ENCODE measurements at regions not wholly inside any gene's neighbourhood (a gene's known extent, or its start where the extent isn't known, plus 50 kb on each side); places are given as distances from the start of the nearest gene placed in this dataset.

- TF ChIP-seq ASH2L (IDR thresholded peaks at IDR 0.05; ENCODE audit: borderline replicate concordance, low read depth) (no peak), RFX5 (IDR thresholded peaks at IDR 0.05; ENCODE audit: low read depth, low read length) (no peak), CTCF (IDR thresholded peaks at IDR 0.05 in 2 of 3, conservative IDR thresholded peaks at IDR 0.05 in 1 of 3; ENCODE audit: control insufficient read depth in 2 of 3, extremely low read depth in 1 of 3, insufficient read depth in 1 of 3, low read depth in 3 of 3, low read length in 3 of 3) (no peak), GABPA (IDR thresholded peaks at IDR 0.05; ENCODE audit: low read depth) (no peak), BCLAF1 (IDR thresholded peaks at IDR 0.05) (no peak), POLR2AphosphoS5 (IDR thresholded peaks at IDR 0.05; ENCODE audit: low read length) (no peak), ZNF384 (IDR thresholded peaks at IDR 0.05; ENCODE audit: borderline replicate concordance, low read depth, low read length) (no peak), YY1 (IDR thresholded peaks at IDR 0.05; ENCODE audit: low read depth, low read length) (no peak), USF1 (IDR thresholded peaks at IDR 0.05; ENCODE audit: borderline replicate concordance, extremely low read length, insufficient read depth, low read depth, low read length) (no peak), RAD21 (IDR thresholded peaks at IDR 0.05; ENCODE audit: insufficient read depth, low read depth, low read length) (no peak)
Measured at GRCh38 chr15:93460717-93461116, 371.7 kb upstream of the RGMA start.

Measured in GM12878 (cell line).